HG03108 (cell line): ENCODE measurements at regions not wholly inside any gene's neighbourhood (a gene's known extent, or its start where the extent isn't known, plus 50 kb on each side); places are given as distances from the start of the nearest gene placed in this dataset.

Experiments used
- ATAC-seq: cut with Tn5 transposase; IDR thresholded peaks from one replicate; pipeline ENCODE4 v1.9.1; 2021; ENCODE audit warnings: moderate library complexity; ENCODE audit not compliant: unreplicated experiment

DNA sequence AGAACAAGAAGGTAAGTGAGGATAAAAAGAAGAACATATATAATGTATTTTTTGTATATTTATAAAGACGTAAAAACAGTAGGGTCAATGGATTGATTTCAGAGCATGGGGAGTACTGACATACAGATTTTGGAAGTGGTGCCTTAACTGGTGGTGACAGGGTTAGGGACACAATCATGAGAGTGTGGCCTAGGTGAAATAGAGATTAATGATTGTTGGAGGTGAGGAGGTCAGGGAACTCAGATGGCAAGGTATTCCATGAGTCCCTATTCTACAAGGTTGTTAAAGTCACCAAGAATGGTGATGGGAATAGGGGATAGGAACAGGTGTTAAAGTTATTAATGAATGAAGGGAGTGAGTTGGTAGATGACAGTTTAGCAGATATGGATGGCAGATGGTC, 210.8 kb downstream of the SEMA6A start:
- ATAC-seq = no peak

DNA sequence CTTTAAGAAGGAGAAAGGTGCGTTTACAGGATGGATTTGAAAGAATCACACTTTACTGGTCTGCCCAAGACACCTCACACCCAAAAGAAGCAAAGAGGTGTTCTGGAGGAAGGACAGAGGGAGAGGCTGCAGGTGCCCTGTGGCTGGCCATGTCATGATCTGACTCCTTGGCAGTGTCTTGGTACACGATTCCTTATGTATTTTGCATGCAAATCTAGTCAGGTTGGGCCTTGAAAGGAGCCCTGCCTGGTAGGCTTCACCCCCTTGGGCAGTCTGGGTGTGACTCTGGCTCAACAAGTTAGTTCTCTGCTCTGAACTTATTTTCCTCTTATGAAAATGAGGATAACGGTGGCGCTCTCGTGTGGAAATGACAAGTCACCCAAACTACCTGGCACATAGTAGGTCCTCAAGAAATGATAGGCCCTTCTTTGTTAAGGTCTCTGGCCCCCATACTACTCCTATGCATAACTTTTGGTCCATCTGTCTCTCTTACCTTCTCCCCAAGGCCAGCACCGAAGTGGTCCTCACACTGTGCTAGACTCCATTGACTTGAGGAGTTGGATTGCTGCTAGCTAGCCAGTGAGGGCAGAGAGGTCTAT, 212.5 kb downstream of the SEMA6A start:
- no peak for ATAC-seq

DNA sequence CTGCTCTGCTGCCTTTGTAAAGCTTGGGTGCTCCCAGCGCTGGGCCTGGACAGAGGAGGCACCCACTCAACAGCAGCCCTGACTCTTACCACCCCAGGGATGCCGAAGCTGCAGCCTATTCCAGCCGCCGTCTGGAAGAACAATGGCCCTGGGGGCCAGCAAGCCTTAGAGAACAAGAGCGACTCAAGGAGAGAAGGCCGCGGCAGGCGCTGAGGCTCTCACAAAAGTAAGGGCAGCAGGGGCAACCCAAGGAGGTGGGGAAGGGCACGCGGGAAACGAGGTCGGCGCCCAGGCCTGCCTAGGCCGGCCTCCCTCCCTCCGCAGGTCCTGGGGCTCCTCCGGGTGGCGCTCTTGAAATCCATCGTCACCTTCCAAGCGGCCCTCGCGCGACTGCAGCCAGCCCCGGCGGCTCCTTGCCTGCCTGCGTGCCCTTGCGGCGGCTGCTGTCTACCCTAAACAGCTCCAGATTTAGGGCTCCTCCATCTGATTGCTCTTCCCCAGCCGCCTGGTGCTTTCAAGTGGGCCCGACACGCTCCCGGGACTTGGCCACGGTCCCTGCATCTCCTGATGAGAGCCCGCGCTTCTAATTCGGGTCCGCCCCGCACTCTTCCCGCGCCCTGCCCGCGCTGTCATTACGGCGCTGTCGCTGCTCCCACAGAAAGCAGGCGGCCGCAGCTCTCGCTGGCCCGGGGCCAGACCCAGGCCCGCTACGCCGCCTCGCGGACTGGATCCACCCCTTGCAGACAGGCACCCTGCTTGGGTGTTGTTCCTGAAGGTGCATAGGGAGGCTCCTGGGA, 213.3 kb downstream of the SEMA6A start:
- no peak for ATAC-seq

DNA sequence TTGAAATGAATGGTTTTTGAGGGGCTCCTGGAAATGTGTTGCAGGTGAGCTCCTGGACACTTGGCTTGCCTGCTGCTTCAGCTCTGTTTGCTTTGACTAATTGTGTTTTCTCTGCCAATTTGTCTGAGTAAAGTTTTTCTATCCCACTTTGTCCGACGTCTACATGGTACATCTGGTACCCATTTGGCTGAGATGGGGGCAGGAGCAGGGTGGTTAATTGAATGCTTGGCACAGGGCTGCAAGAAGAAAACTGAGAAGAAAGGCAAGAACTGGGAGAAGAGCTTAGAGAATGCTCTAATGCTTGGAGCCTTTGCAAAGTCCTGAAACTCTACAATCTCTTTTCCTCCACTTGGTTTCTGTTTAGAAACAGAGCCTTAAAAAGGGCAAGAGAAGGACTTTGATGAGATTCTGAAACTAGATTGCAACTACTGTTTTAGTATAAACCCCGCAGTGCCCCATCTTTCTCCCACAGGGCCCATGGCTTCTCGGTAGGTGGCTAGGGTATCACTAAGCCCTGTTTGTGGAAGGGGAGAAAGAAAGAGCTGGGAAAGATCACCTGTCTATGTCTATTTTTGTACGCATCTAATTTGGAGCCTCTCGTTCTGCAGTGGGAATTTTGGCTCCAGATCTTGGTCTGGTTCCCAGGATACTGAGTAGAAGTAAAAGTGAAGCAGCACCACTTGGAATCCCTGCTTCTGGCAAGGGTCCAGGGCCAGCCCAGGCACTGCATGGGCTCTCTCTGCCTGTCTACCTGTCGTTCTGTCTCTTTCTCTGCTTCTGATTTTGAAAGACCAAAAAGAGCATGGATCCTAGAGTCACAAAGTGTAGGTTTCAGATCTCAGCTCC, 214.4 kb downstream of the SEMA6A start:
- no peak for ATAC-seq

DNA sequence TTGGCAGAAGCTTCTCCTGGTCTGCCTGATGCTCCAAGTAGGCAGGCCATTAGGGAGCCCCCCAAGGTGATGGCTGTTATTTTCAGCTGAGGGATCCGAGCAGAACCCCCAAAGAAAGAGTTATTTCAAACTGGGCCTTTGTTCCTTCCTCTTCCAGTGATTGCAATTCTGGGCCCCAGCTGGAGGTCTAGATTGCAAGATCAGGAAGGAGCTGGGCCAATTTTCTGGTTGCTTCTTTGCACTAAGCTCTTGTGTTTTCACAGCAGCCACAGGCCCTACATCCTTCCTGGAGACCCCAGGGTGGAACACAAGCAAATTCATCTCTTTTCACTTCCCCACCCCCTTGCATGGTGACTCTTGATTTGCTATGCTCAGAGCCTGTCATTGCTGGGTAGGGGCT, 215.0 kb downstream of the SEMA6A start:
- ATAC-seq = no peak

DNA sequence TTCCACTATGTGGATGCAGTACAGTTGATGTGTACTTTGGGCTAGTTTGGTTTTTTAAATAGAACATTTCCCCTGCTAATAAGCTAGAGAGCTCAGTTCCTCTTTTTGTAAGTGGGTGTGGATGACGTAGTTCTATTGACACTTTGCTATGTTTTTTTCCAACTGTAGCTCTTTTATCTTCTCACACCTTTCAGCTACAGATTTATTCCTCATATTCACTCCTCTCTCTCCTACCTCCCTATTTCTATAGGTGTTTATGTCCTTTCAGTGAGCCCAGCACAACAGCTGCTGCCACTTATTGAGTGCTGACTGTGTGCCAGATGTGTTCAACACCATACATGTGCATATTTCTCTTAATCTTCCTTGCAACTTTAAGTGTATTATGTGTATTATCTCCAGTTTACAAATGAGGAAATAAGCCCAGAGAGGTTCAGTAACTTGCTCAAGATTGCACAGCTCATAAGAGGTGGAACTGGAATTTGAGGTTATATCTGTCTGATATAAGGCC, 215.7 kb downstream of the SEMA6A start:
- ATAC-seq = peak; percentile 98

DNA sequence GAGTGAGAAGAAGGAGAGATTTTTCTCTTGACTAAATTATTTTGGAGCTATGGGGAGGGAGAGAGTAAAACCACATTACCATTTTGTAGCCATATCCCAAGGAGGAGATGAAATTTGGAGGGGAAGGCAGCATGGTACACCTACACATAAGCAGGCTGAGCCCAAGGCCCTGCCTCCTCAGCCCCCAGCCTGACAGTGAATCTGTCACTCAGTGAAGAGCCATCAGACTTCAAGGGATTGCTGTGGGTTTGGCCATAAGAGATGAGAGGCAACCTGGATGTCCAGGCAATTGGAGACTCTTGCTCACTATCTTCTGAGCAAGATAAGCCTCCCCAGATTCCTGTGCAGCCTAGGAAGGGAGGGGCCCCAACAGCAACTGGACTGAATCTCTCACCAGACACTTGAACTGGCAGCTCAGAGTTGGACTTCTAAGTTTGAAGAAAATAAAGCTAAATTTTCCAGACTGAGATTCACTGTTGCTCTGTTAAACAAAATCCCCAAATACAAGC, 216.6 kb downstream of the SEMA6A start:
- no peak for ATAC-seq

DNA sequence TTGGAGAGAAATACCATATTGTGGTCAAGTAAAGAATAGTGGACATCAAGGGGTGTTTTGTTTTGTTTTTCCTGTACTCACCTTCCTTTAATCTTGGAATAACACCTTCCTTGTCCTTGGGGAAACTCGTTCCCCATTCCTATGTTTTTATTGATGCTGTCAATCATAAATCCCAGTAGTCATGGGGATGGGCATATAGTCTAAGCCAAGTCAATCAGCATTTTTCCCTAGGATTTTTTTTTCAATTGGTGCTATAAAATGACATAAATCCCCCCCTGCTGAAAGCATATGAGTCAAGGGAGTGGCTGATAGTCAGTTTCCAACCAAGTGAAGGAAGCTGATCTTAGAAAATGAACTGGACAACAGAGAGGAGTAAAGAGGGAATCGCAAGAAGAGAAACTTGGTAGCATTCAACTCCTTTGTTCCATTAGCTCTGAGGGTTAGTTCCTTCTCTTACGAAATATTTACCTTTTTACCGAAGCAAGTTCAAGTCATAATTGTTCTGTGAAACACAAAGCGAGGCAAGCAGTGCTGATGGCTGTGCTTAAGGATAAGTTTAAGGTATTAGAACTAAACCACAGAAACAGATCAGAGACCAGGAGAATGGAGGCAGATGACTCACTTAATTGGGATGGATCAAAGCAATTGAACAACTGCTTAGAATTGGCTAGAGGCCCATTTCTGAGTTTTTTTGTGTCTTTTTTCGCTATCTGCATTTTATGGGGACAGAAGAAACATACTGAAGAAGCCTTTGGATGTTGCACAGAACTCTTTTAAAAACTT, 218.6 kb downstream of the SEMA6A start:
- ATAC-seq = no peak

DNA sequence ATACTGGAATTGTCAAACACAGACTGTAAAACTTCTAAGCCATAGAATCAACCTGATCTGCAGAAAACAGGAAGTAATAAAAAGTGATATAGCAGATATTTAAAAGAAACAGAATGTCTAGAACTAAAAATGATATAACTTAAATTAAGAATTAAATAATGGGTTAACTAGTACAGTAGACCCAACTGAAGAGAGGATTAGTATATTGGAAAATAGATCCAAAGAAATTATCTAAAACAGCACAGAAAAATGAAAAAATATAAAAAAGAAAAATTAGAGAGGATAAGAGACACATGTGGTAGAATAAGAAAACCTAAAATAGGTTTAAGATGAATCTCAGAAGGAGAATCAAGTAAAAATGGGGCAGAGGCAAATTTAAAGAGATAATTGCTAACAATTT, 219.9 kb downstream of the SEMA6A start:
- ATAC-seq = no peak

DNA sequence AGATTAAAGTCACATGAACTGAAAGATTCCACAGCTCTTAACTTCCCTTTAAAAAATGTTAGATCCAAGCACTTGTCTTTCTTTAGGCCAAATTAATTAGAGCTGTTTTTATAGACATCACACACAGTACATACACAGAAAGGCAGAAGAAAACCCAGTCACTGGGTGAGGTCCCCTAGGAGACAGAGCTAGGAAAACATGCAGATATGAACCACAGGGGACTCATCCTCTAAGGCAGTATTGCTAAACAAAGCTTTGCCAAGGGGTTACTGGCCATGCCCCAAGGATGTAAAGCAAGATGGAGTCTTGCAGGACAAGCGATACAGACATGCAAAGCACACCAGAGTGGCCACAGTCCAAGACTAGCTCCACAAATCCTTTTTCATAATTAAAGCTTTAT, 227.0 kb downstream of the SEMA6A start:
- no peak for ATAC-seq

DNA sequence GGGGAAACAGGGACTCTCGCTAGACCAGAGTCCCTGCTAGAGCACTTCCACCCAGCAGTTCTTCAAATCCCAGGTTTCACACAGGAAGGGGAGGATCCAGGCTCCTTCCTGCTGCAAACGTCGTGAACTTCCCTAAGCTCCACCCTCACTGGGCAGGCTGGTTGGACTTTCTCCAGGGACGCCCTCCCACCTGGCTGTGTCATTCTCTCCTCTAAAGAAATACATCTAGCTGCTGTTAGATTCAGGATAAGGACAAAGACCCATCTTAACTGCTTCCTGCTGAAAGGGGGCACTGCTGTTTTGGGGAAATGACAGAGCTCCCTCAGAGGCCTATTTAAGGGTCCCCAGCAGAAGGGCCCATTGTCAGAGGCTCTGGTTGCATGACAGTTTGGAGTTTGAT, 230.7 kb downstream of the SEMA6A start:
- no peak for ATAC-seq
